LNCaP clone FGC (cell line): ENCODE measurements at regions not wholly inside any gene's neighbourhood (a gene's known extent, or its start where the extent isn't known, plus 50 kb on each side); places are given as distances from the start of the nearest gene placed in this dataset.

Experiments used
- DNase-seq: peaks from one replicate; pipeline ENCODE4 v3.0.0-alpha.2; 2011; ENCODE audit warnings: low read depth
- H3K4me3 ChIP-seq: 2 replicates; pipeline ENCODE4 v1.5.1; 2011; ENCODE audit warnings: mild to moderate bottlenecking, low read depth, low read length, control low read depth
- TF ChIP-seq, protein P1 (sequence below): IDR thresholded peaks from 2 replicates; pipeline ENCODE4 v1.5.1; 2012; ENCODE audit warnings: mild to moderate bottlenecking; ENCODE audit not compliant: control insufficient read depth, insufficient read depth; ENCODE audit errors: extremely low read depth

DNA sequence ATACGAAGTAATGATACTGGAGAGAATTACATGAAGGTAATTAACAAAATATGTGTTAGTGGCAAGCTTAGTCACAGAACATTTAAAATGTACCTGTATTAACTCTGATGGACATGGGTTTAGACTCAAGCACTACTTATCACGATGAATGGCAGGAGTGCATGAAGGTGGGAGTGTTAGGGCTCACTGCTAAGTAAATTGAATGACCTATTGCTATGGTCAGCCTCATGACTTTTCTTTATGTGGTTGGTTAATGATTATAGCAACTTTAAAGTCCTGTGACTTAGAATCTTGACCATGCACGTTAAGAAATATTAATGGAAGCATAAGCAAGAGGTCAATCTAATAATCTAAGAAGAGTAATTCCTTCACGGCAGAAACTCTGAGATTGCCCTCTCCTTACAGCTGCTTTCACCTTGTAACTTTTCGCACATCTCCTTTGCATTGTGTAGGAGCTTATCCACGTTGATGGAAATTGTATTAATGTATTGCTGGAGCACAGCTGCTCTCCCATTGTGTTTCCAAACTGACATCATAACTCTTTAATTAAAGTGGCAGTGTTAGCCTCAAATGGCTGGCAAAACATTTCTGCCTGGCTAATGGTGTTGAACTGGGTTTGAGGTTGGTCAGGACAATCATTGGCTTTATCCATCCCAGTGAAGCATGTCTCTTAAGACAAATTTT lies 114.5 kb downstream of the RXFP2 start:
- no peak overlapping the region for H3K4me3 ChIP-seq
- TF ChIP-seq, protein P1, sequence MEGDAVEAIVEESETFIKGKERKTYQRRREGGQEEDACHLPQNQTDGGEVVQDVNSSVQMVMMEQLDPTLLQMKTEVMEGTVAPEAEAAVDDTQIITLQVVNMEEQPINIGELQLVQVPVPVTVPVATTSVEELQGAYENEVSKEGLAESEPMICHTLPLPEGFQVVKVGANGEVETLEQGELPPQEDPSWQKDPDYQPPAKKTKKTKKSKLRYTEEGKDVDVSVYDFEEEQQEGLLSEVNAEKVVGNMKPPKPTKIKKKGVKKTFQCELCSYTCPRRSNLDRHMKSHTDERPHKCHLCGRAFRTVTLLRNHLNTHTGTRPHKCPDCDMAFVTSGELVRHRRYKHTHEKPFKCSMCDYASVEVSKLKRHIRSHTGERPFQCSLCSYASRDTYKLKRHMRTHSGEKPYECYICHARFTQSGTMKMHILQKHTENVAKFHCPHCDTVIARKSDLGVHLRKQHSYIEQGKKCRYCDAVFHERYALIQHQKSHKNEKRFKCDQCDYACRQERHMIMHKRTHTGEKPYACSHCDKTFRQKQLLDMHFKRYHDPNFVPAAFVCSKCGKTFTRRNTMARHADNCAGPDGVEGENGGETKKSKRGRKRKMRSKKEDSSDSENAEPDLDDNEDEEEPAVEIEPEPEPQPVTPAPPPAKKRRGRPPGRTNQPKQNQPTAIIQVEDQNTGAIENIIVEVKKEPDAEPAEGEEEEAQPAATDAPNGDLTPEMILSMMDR: no peak
- DNase-seq: no peak

DNA sequence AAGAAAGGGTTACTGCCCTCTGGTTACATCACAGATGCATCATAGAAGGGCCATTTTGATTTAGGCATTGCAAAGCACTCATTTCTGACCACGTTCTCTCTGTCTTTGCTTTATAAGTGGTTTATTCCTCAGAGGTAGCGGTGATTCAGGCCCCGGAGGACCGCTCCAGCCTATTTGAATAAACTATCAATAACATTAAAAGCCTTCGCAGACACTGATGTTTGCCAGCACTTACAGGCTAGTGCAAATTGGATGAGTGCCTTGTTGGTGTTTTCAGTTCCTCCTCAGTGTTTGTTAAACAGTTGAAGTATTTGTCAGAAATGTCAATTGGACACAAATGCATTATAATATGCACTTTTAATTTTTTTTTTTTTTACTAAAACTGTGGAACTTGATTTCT lies 120.2 kb downstream of the RXFP2 start:
- no peak overlapping the region for H3K4me3 ChIP-seq
- TF ChIP-seq, protein P1: no peak
- no peak for DNase-seq

DNA sequence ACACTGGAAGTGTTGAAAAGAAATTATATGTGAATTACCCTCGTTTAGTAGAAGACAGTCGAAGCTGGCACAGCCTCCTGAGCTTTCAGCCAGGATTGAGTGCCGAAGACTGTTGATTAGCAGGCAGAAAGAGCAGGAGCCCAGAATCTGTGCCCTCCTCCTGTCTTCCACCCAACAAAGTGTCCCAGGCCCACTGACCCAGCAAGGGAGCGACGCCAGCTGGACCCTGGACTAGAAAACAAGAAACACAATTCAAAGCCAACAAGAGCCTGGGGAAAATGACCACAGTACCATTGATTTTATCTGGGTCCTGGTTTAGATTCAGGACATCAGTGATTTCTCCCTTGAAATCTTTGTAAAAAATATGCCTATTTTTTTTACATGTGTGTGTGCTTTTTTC lies 120.7 kb downstream of the RXFP2 start:
- H3K4me3 ChIP-seq: no peak overlapping the region
- DNase-seq: no peak

DNA sequence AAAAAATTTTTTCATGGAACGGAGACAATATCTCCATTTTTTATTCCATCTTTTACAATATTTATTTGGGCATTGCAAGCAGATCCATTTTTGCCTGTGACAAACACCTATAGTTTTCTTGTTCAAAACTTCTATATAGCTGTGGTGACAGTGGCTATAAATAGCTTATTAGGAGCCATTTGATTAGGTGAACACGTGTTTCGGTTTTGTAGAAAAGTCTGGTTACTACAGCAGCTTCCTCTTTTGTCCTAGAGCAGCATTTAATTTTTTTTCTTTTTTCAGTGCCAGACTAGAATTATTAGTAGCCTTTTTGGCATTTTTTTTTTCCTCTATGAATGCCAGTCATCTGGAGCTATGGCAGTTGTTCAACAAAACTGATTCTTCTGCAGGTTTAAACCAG lies 123.5 kb downstream of the RXFP2 start:
- TF ChIP-seq, protein P1: no peak
- H3K4me3 ChIP-seq: no peak overlapping the region

More for the DNA sequence above, 120.7 kb downstream of the RXFP2 start:
- TF ChIP-seq, protein P1: no peak

DNA sequence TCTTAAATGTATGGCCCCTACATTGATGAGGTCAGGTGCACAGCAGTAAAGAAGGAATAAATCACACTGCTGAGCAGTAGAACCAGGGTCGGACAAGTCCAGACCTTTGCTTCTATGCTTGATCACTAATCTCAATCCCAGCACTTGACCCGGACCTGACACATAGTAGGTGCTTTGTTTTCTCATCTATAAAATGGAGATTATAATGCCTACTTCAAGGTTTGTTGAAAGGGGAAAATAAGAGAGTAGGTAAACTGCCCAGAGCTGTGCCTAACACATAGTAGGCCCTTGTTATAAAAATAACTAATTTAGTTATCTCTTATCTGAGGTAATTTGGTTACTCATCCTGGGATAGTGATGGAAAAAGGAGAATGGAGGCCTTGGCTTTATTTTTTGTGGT lies 125.0 kb downstream of the RXFP2 start:
- H3K4me3 ChIP-seq: no peak overlapping the region
- TF ChIP-seq, protein P1: no peak
- DNase-seq: no peak

More for the DNA sequence above, 123.5 kb downstream of the RXFP2 start:
- no peak for DNase-seq

DNA sequence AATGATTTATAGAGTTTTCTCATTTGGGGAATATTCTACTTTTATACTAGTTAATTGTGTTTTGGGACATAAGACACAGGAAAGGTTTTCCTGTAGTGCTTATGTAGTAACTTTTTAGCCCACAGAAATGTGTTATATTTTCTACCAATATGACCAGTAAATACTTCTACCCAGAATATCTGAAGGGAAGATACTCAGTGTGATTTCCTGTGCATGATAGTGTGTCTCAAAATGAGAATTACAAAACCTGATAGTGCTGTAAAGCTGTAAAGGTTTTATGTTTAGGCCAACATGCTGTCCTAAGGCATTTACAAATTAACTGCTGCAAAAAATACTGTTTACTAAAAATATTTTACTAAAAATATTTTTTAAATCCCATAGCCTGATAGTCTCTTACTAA lies 126.8 kb downstream of the RXFP2 start:
- no peak for DNase-seq
- TF ChIP-seq, protein P1: no peak
- H3K4me3 ChIP-seq: no peak overlapping the region

DNA sequence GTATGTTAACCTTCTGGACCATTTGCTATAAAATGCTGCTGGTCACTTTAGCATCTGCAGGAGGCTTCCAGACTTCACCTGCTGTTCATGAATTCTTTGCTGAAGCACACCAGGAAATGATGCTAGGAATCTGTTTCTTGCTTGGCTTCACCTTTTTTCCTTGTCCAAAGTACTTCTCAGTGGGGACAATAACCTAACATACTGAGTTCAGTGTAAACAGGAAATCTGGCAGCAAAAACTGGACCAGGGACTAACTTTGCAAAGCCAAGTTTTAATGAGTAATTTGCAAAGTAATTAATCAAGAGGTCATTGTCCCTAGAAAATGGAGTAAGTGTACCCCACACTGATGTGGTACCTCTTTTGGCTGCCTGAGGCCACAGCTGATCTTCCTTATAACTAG lies 128.4 kb downstream of the RXFP2 start:
- DNase-seq: no peak

More for the DNA sequence above, 128.4 kb downstream of the RXFP2 start:
- H3K4me3 ChIP-seq: no peak overlapping the region
- TF ChIP-seq, protein P1: no peak
